K562 (cell line): ENCODE measurements at regions not wholly inside any gene's neighbourhood (a gene's known extent, or its start where the extent isn't known, plus 50 kb on each side); places are given as distances from the start of the nearest gene placed in this dataset.

Experiments used
- ELF1 ChIP-seq: fragments of 200-800 bp; sonication (Bioruptor generic); IDR thresholded peaks from 2 replicates; pipeline ENCODE4 v1.6.1; 2016; ENCODE audit warnings: missing genetic modification characterization, missing compliant biosample characterization
- EZH2 ChIP-seq: IDR thresholded peaks from 2 replicates; pipeline ENCODE4 v1.6.1; 2012; ENCODE audit warnings: low read depth, mild to moderate bottlenecking, inconsistent platforms, low read length, borderline replicate concordance
- KAT2B ChIP-seq: IDR thresholded peaks from one replicate; pipeline ENCODE4 v1.6.1; 2012; ENCODE audit warnings: low read depth, mild to moderate bottlenecking, control low read depth, inconsistent platforms, low read length, moderate library complexity
- MXI1 ChIP-seq: IDR thresholded peaks from 2 replicates; pipeline ENCODE4 v1.6.1; 2011; ENCODE audit warnings: low read depth, mild to moderate bottlenecking, improper control_type of control experiment, low read length
- NR3C1 ChIP-seq: sonication (generic); formaldehyde crosslinking; IDR thresholded peaks from 2 replicates; pipeline ENCODE4 v1.8.1; 2022; ENCODE audit warnings: missing genetic modification reagents
- POLR2AphosphoS5 ChIP-seq: IDR thresholded peaks from 2 replicates; pipeline ENCODE4 v1.6.1; 2011; ENCODE audit warnings: mild to moderate bottlenecking, low read depth, low read length, moderate library complexity; ENCODE audit not compliant: control insufficient read depth, insufficient read depth
- SP2 ChIP-seq: IDR thresholded peaks from 2 replicates; pipeline ENCODE4 v1.6.1; 2011; ENCODE audit warnings: mild to moderate bottlenecking, low read depth, low read length, moderate library complexity; ENCODE audit not compliant: poor library complexity, severe bottlenecking; ENCODE audit errors: extremely low read depth
- TF ChIP-seq, protein P1 (sequence below): fragments of 250-450 bp; sonication (Bioruptor Pico); IDR thresholded peaks from 2 replicates; pipeline ENCODE4 v1.8.0; 2022; ENCODE audit warnings: moderate library complexity, mild to moderate bottlenecking, inconsistent platforms
- TF ChIP-seq, protein P2 (sequence below), 3 experiments: IDR thresholded peaks in 2 of 3; conservative IDR thresholded peaks in 1 of 3; 2 replicates each; pipeline ENCODE4 v1.5.1; 2011 to 2012; ENCODE audit warnings: low read length in 3 of 3, mild to moderate bottlenecking in 3 of 3, control low read depth in 2 of 3, improper control_type of control experiment in 1 of 3, inconsistent platforms in 1 of 3, low read depth in 1 of 3, mixed read lengths in 1 of 3, moderate library complexity in 1 of 3; ENCODE audit not compliant: insufficient read depth in 2 of 3
- TF ChIP-seq, protein P3 (sequence below): sonication (generic); formaldehyde crosslinking; IDR thresholded peaks from 2 replicates; pipeline ENCODE4 v1.8.1; 2023; ENCODE audit warnings: missing genetic modification reagents, mild to moderate bottlenecking, borderline replicate concordance
- TF ChIP-seq, protein P4 (sequence below), 2 experiments: IDR thresholded peaks; 2 replicates each; pipeline ENCODE4 v1.6.1; 2012; ENCODE audit warnings: improper control_type of control experiment in 2 of 2, low read depth in 2 of 2, low read length in 2 of 2, borderline replicate concordance in 1 of 2
- TF ChIP-seq, protein P5 (sequence below): fragments of 250-450 bp; sonication (Bioruptor Pico); IDR thresholded peaks from 2 replicates; pipeline ENCODE4 v1.9.0; 2021; ENCODE audit warnings: mild to moderate bottlenecking, inconsistent platforms

DNA sequence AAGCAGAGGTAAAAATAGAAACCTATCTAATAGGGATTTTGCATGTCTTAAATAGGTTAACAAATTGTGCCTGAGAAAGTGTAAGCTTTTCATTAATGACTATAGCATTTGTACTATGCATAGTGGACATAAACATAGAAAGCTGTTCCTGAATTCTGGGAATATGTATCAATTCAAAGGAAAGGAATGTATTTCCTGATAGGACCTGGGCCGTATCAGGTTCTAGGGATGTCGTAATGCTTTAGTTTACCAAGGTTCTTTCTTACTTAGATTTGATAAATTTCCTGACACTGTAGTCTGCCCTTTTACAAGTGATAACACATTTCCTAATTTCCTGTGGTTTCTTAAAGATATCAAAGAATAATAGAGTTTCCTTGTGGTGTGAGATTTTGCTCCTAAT, 191.3 kb downstream of the CDH7 start:
- no peak for TF ChIP-seq MXI1
- TF ChIP-seq, protein P1, sequence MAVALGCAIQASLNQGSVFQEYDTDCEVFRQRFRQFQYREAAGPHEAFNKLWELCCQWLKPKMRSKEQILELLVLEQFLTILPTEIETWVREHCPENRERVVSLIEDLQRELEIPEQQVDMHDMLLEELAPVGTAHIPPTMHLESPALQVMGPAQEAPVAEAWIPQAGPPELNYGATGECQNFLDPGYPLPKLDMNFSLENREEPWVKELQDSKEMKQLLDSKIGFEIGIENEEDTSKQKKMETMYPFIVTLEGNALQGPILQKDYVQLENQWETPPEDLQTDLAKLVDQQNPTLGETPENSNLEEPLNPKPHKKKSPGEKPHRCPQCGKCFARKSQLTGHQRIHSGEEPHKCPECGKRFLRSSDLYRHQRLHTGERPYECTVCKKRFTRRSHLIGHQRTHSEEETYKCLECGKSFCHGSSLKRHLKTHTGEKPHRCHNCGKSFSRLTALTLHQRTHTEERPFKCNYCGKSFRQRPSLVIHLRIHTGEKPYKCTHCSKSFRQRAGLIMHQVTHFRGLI (CRISPR knock-in tag): no peak
- no peak for TF ChIP-seq SP2
- TF ChIP-seq, protein P2, sequence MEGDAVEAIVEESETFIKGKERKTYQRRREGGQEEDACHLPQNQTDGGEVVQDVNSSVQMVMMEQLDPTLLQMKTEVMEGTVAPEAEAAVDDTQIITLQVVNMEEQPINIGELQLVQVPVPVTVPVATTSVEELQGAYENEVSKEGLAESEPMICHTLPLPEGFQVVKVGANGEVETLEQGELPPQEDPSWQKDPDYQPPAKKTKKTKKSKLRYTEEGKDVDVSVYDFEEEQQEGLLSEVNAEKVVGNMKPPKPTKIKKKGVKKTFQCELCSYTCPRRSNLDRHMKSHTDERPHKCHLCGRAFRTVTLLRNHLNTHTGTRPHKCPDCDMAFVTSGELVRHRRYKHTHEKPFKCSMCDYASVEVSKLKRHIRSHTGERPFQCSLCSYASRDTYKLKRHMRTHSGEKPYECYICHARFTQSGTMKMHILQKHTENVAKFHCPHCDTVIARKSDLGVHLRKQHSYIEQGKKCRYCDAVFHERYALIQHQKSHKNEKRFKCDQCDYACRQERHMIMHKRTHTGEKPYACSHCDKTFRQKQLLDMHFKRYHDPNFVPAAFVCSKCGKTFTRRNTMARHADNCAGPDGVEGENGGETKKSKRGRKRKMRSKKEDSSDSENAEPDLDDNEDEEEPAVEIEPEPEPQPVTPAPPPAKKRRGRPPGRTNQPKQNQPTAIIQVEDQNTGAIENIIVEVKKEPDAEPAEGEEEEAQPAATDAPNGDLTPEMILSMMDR (IDR thresholded peaks at IDR 0.05 in 2 of 3, conservative IDR thresholded peaks at IDR 0.05 in 1 of 3; ENCODE audit: insufficient read depth in 2 of 3, low read depth in 1 of 3, low read length in 3 of 3): no peak
- TF ChIP-seq, protein P3, sequence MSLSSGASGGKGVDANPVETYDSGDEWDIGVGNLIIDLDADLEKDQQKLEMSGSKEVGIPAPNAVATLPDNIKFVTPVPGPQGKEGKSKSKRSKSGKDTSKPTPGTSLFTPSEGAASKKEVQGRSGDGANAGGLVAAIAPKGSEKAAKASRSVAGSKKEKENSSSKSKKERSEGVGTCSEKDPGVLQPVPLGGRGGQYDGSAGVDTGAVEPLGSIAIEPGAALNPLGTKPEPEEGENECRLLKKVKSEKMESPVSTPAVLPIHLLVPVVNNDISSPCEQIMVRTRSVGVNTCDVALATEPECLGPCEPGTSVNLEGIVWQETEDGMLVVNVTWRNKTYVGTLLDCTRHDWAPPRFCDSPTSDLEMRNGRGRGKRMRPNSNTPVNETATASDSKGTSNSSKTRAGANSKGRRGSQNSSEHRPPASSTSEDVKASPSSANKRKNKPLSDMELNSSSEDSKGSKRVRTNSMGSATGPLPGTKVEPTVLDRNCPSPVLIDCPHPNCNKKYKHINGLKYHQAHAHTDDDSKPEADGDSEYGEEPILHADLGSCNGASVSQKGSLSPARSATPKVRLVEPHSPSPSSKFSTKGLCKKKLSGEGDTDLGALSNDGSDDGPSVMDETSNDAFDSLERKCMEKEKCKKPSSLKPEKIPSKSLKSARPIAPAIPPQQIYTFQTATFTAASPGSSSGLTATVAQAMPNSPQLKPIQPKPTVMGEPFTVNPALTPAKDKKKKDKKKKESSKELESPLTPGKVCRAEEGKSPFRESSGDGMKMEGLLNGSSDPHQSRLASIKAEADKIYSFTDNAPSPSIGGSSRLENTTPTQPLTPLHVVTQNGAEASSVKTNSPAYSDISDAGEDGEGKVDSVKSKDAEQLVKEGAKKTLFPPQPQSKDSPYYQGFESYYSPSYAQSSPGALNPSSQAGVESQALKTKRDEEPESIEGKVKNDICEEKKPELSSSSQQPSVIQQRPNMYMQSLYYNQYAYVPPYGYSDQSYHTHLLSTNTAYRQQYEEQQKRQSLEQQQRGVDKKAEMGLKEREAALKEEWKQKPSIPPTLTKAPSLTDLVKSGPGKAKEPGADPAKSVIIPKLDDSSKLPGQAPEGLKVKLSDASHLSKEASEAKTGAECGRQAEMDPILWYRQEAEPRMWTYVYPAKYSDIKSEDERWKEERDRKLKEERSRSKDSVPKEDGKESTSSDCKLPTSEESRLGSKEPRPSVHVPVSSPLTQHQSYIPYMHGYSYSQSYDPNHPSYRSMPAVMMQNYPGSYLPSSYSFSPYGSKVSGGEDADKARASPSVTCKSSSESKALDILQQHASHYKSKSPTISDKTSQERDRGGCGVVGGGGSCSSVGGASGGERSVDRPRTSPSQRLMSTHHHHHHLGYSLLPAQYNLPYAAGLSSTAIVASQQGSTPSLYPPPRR: no peak
- TF ChIP-seq, protein P4, sequence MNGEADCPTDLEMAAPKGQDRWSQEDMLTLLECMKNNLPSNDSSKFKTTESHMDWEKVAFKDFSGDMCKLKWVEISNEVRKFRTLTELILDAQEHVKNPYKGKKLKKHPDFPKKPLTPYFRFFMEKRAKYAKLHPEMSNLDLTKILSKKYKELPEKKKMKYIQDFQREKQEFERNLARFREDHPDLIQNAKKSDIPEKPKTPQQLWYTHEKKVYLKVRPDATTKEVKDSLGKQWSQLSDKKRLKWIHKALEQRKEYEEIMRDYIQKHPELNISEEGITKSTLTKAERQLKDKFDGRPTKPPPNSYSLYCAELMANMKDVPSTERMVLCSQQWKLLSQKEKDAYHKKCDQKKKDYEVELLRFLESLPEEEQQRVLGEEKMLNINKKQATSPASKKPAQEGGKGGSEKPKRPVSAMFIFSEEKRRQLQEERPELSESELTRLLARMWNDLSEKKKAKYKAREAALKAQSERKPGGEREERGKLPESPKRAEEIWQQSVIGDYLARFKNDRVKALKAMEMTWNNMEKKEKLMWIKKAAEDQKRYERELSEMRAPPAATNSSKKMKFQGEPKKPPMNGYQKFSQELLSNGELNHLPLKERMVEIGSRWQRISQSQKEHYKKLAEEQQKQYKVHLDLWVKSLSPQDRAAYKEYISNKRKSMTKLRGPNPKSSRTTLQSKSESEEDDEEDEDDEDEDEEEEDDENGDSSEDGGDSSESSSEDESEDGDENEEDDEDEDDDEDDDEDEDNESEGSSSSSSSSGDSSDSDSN (IDR thresholded peaks at IDR 0.05; ENCODE audit: borderline replicate concordance in 1 of 2, low read depth in 2 of 2, low read length in 2 of 2): no peak
- TF ChIP-seq KAT2B: no peak
- no peak for TF ChIP-seq POLR2AphosphoS5
- no peak for TF ChIP-seq EZH2
- no peak for TF ChIP-seq NR3C1 (CRISPR knock-in tag)
- TF ChIP-seq ELF1 (tag): no peak
- TF ChIP-seq, protein P5, sequence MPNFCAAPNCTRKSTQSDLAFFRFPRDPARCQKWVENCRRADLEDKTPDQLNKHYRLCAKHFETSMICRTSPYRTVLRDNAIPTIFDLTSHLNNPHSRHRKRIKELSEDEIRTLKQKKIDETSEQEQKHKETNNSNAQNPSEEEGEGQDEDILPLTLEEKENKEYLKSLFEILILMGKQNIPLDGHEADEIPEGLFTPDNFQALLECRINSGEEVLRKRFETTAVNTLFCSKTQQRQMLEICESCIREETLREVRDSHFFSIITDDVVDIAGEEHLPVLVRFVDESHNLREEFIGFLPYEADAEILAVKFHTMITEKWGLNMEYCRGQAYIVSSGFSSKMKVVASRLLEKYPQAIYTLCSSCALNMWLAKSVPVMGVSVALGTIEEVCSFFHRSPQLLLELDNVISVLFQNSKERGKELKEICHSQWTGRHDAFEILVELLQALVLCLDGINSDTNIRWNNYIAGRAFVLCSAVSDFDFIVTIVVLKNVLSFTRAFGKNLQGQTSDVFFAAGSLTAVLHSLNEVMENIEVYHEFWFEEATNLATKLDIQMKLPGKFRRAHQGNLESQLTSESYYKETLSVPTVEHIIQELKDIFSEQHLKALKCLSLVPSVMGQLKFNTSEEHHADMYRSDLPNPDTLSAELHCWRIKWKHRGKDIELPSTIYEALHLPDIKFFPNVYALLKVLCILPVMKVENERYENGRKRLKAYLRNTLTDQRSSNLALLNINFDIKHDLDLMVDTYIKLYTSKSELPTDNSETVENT (CRISPR knock-in tag): no peak
